Caco-2 (cell line): ENCODE measurements at regions not wholly inside any gene's neighbourhood (a gene's known extent, or its start where the extent isn't known, plus 50 kb on each side); places are given as distances from the start of the nearest gene placed in this dataset.

Source experiments
- BruUV-seq: library from RNA; stranded (reverse); fragments of 400-500 nt; replicated peaks from 2 replicates; lab custom pipeline; 2021; lab: Mats Ljungman, UMichigan
- CTCF ChIA-PET: fragments of 300-600 bp; sonication (Branson Sonifier 250); formaldehyde crosslinking; loops from one replicate; lab custom pipeline; 2022; ENCODE audit warnings: antibody characterized with exemption; lab: Charles Lee
- POLR2A ChIA-PET: fragments of 300-600 bp; sonication (Branson Sonifier 250); formaldehyde crosslinking; loops from one replicate; lab custom pipeline; 2022; ENCODE audit warnings: antibody characterized with exemption; lab: Charles Lee
- DNase-seq, 2 experiments: peaks; one replicate each; pipeline versions ENCODE4 v3.0.0 to v3.0.0-alpha.2; 2020 to 2022
- H3K27me3 ChIP-seq: replicated peaks from 2 replicates; pipeline ENCODE4 v1.6.0; 2011; ENCODE audit warnings: low read length; ENCODE audit not compliant: control insufficient read depth, insufficient read depth
- H3K36me3 ChIP-seq: 2 replicates; pipeline ENCODE4 v1.5.1; 2011; ENCODE audit warnings: low read length; ENCODE audit not compliant: control insufficient read depth, insufficient read depth
- H3K4me1 ChIP-seq: fragments of 250-450 bp; sonication (Bioruptor Pico); 2 replicates; pipeline ENCODE4 v1.5.1; 2020; ENCODE audit warnings: mild to moderate bottlenecking
- H3K4me3 ChIP-seq: 2 replicates; pipeline ENCODE4 v1.5.1; 2011; ENCODE audit warnings: low read depth, mild to moderate bottlenecking, control low read depth, low read length
- H3K9me3 ChIP-seq: fragments of 250-450 bp; sonication (Bioruptor Pico); 2 replicates; pipeline ENCODE4 v1.5.1; 2020; ENCODE audit warnings: mild to moderate bottlenecking, moderate library complexity
- H3K27ac Mint-ChIP-seq: one replicate; pipeline ENCODE4 v1.8.0; 2022; ENCODE audit warnings: mixed read lengths; ENCODE audit not compliant: unreplicated experiment
- H3K27me3 Mint-ChIP-seq: one replicate; pipeline ENCODE4 v1.8.0; 2022; ENCODE audit warnings: mixed read lengths; ENCODE audit not compliant: insufficient read depth, unreplicated experiment
- H3K36me3 Mint-ChIP-seq: one replicate; pipeline ENCODE4 v1.8.0; 2022; ENCODE audit warnings: mild to moderate bottlenecking, mixed read lengths; ENCODE audit not compliant: insufficient read depth, unreplicated experiment
- H3K4me1 Mint-ChIP-seq: one replicate; pipeline ENCODE4 v1.8.0; 2022; ENCODE audit warnings: low read depth, mixed read lengths; ENCODE audit not compliant: unreplicated experiment
- H3K4me3 Mint-ChIP-seq: one replicate; pipeline ENCODE4 v1.8.0; 2022; ENCODE audit warnings: mild to moderate bottlenecking, moderate library complexity, mixed read lengths; ENCODE audit not compliant: unreplicated experiment
- H3K9me3 Mint-ChIP-seq: one replicate; pipeline ENCODE4 v1.8.0; 2022; ENCODE audit warnings: mixed read lengths; ENCODE audit not compliant: unreplicated experiment
- intact Hi-C: fragments of 100-400 bp; cut with micrococcal nuclease; formaldehyde crosslinking; loops from one replicate; pipeline ENCODE4 v1.10.0; 2022; ENCODE audit not compliant: unreplicated experiment
- TF ChIP-seq, protein P1 (sequence below), 2 experiments: fragments of 200-600 bp in 1 of 2; IDR thresholded peaks; 1 replicate in 1 of 2; 2 replicates in 1 of 2; pipeline versions ENCODE4 v1.5.1 to v1.8.0; 2011 to 2022; ENCODE audit warnings: antibody characterized with exemption in 1 of 2, control low read depth in 1 of 2, inconsistent platforms in 1 of 2, low read depth in 1 of 2, low read length in 1 of 2, mild to moderate bottlenecking in 1 of 2, moderate library complexity in 1 of 2; ENCODE audit not compliant: insufficient read depth in 1 of 2, severe bottlenecking in 1 of 2, unreplicated experiment in 1 of 2

DNA sequence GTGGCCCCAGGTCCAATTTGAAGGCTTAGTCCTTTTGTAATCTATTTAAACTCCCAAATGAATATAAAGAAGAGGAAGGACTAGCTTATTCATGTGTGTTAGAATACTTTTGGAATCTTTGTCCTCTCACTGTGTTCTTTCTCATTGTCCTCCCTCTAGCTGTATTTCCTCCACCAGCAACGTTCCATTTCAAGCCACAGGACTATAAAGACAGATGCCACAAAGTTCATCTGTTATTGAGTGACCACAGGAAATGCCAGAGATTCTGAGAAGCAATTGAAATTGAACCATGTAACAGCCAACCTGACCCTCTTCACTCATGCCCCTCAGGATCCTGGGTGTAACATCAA lies 336.6 kb upstream of the API5 start:
- BruUV-seq: no TSS peak
- Mint-ChIP-seq H3K9me3 (no peaks in the 10 kb centered on the region), H3K27ac (no peak overlapping the region), H3K36me3 (no peaks in the 10 kb centered on the region), H3K4me3 (no peak overlapping the region), H3K4me1 (no peaks in the 10 kb centered on the region), H3K27me3 (peaks cover 4% of the 10 kb centered on the region)
- TF ChIP-seq, protein P1, sequence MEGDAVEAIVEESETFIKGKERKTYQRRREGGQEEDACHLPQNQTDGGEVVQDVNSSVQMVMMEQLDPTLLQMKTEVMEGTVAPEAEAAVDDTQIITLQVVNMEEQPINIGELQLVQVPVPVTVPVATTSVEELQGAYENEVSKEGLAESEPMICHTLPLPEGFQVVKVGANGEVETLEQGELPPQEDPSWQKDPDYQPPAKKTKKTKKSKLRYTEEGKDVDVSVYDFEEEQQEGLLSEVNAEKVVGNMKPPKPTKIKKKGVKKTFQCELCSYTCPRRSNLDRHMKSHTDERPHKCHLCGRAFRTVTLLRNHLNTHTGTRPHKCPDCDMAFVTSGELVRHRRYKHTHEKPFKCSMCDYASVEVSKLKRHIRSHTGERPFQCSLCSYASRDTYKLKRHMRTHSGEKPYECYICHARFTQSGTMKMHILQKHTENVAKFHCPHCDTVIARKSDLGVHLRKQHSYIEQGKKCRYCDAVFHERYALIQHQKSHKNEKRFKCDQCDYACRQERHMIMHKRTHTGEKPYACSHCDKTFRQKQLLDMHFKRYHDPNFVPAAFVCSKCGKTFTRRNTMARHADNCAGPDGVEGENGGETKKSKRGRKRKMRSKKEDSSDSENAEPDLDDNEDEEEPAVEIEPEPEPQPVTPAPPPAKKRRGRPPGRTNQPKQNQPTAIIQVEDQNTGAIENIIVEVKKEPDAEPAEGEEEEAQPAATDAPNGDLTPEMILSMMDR (IDR thresholded peaks at IDR 0.05; ENCODE audit: insufficient read depth in 1 of 2, low read depth in 1 of 2, low read length in 1 of 2, severe bottlenecking in 1 of 2, unreplicated experiment in 1 of 2): no peak
- ChIA-PET POLR2A (no interaction called here), CTCF (no interaction called here)
- H3K4me1 ChIP-seq: no peaks in the 10 kb centered on the region
- H3K36me3 ChIP-seq: no peaks in the 10 kb centered on the region
- H3K27me3 ChIP-seq: no peaks in the 10 kb centered on the region
- intact Hi-C loops: no loop called here
- H3K4me3 ChIP-seq: no peak overlapping the region
- H3K9me3 ChIP-seq: no peaks in the 10 kb centered on the region
- no peak for DNase-seq

DNA sequence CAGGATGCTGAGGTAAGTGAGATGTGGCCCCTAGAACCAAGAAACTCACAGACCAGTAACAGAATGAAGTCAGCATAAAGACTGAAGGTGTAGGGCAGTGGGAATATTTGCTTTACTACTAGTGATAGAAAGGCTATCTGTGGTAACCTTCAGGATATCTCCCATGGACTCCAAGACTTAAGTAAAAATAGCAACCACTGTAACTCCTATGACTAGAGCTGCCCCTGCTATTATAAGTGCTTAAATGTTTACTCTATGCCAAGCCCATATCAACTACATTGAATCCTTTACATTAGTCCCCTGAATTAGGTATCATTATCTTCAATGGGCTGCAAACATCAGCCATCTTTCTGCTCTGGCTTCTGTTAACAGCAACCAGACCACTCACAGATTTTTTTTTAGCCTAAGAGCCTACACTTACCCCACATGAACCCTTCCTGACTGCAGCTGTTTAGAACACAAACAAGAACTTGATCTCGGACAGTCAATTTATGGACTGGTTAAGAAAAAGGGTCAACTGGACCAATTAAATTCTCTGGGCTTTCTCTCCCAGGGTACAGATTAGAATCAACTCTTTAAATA lies 335.1 kb upstream of the API5 start:
- H3K27me3 ChIP-seq: no peaks in the 10 kb centered on the region
- H3K9me3 ChIP-seq: no peaks in the 10 kb centered on the region
- no TSS peak for BruUV-seq
- H3K4me3 Mint-ChIP-seq: no peak overlapping the region
- H3K27ac Mint-ChIP-seq: no peak overlapping the region
- no peaks in the 10 kb centered on the region for H3K4me1 Mint-ChIP-seq
- peaks cover 4% of the 10 kb centered on the region for H3K27me3 Mint-ChIP-seq
- H3K36me3 ChIP-seq: no peaks in the 10 kb centered on the region
- TF ChIP-seq, protein P1 (IDR thresholded peaks at IDR 0.05; ENCODE audit: insufficient read depth in 1 of 2, low read depth in 1 of 2, low read length in 1 of 2, severe bottlenecking in 1 of 2, unreplicated experiment in 1 of 2): no peak
- ChIA-PET CTCF (no interaction called here), POLR2A (no interaction called here)
- H3K4me1 ChIP-seq: no peaks in the 10 kb centered on the region
- H3K4me3 ChIP-seq: no peak overlapping the region
- intact Hi-C loops: no loop called here
- DNase-seq: no peak
- H3K36me3 Mint-ChIP-seq: no peaks in the 10 kb centered on the region
- H3K9me3 Mint-ChIP-seq: no peaks in the 10 kb centered on the region

DNA sequence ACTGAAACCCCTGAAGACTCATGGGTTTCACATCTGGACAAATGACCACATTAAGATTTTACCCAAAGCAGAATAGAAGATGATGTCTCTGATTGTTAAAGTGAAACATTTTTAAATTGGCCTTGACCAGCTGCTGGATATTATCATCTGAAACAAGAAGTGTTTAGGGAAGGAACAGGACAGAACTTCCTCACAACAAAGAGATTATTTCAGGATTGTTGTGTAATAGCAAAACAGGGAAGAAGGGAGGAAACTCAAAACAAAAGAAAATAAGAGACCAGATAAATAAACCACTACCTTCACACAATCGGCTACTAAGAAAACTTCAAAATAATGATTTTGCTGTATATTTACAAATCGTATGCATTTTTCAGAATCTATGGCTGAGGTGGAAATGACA lies 319.2 kb upstream of the API5 start:
- H3K36me3 ChIP-seq: no peaks in the 10 kb centered on the region
- no peaks in the 10 kb centered on the region for H3K9me3 ChIP-seq
- peaks cover 2% of the 10 kb centered on the region for H3K27me3 Mint-ChIP-seq
- no peak overlapping the region for H3K4me3 Mint-ChIP-seq
- no peak overlapping the region for H3K27ac Mint-ChIP-seq
- intact Hi-C loops: no loop called here
- TF ChIP-seq, protein P1 (IDR thresholded peaks at IDR 0.05; ENCODE audit: insufficient read depth in 1 of 2, low read depth in 1 of 2, low read length in 1 of 2, severe bottlenecking in 1 of 2, unreplicated experiment in 1 of 2): no peak
- CTCF ChIA-PET: no interaction called here
- no peaks in the 10 kb centered on the region for H3K9me3 Mint-ChIP-seq
- H3K4me1 Mint-ChIP-seq: no peaks in the 10 kb centered on the region
- no peak for DNase-seq
- no TSS peak for BruUV-seq
- POLR2A ChIA-PET: no interaction called here
- no peaks in the 10 kb centered on the region for H3K36me3 Mint-ChIP-seq
- no peak overlapping the region for H3K4me3 ChIP-seq
- no peaks in the 10 kb centered on the region for H3K27me3 ChIP-seq
- H3K4me1 ChIP-seq: no peaks in the 10 kb centered on the region
